HepG2 (cell line): ENCODE measurements at regions not wholly inside any gene's neighbourhood (a gene's known extent, or its start where the extent isn't known, plus 50 kb on each side); places are given as distances from the start of the nearest gene placed in this dataset.

Source experiments
- BCL6 ChIP-seq: IDR thresholded peaks from 2 replicates; pipeline ENCODE4 v1.6.1; 2016; ENCODE audit warnings: missing genetic modification reagents, missing compliant biosample characterization
- CBX1 ChIP-seq: IDR thresholded peaks from one replicate; pipeline ENCODE4 v1.6.1; 2016; ENCODE audit warnings: antibody characterized with exemption, low read depth
- ELF4 ChIP-seq: sonication (generic); formaldehyde crosslinking; IDR thresholded peaks from 2 replicates; pipeline ENCODE4 v1.5.0; 2020; ENCODE audit warnings: missing genetic modification reagents, mild to moderate bottlenecking, moderate library complexity, borderline replicate concordance
- EZH2 ChIP-seq: conservative IDR thresholded peaks from 2 replicates; pipeline ENCODE4 v1.6.1; 2012; ENCODE audit warnings: mild to moderate bottlenecking, low read depth, low read length, moderate library complexity
- IRX3 ChIP-seq: sonication (generic); formaldehyde crosslinking; IDR thresholded peaks from 2 replicates; pipeline ENCODE4 v1.8.1; 2023; ENCODE audit warnings: mild to moderate bottlenecking, low read depth, missing genetic modification reagents, borderline replicate concordance
- RAD21 ChIP-seq: fragments of 450-650 bp; formaldehyde crosslinking; IDR thresholded peaks from 2 replicates; pipeline ENCODE4 v1.5.0; 2020; ENCODE audit warnings: mild to moderate bottlenecking
- TEAD2 ChIP-seq: sonication (generic); formaldehyde crosslinking; IDR thresholded peaks from 2 replicates; pipeline ENCODE4 v1.9.0; 2021; ENCODE audit warnings: missing genetic modification reagents
- THAP7 ChIP-seq: sonication (generic); formaldehyde crosslinking; IDR thresholded peaks from 2 replicates; pipeline ENCODE4 v1.8.1; 2023; ENCODE audit warnings: mild to moderate bottlenecking, missing genetic modification reagents
- U2AF1 ChIP-seq: fragments of 200-400 bp; formaldehyde crosslinking; optimal IDR thresholded peaks from 2 replicates; pipeline ENCODE3; 2017; ENCODE audit warnings: mild to moderate bottlenecking, low read depth, low read length
- ZC3H4 ChIP-seq: sonication (generic); formaldehyde crosslinking; IDR thresholded peaks from 2 replicates; pipeline ENCODE4 v1.4.0; 2020; ENCODE audit warnings: missing genetic modification reagents, borderline replicate concordance
- ZNF281 ChIP-seq: sonication (generic); formaldehyde crosslinking; IDR thresholded peaks from 2 replicates; pipeline ENCODE4 v1.4.0; 2020; ENCODE audit warnings: missing genetic modification reagents, borderline replicate concordance
- ZNF766 ChIP-seq: sonication (generic); formaldehyde crosslinking; IDR thresholded peaks from 2 replicates; pipeline ENCODE4 v1.5.0; 2020; ENCODE audit warnings: missing genetic modification reagents, borderline replicate concordance
- ZNF777 ChIP-seq: sonication (generic); formaldehyde crosslinking; IDR thresholded peaks from 2 replicates; pipeline ENCODE4 v1.4.0; 2020; ENCODE audit warnings: missing genetic modification reagents
- TF ChIP-seq, protein P1 (sequence below): sonication (generic); formaldehyde crosslinking; IDR thresholded peaks from 2 replicates; pipeline ENCODE4 v1.5.0; 2020; ENCODE audit warnings: mild to moderate bottlenecking, missing genetic modification reagents, moderate library complexity

- TF ChIP-seq U2AF1 (no peak), ZNF777 (CRISPR knock-in tag) (no peak), THAP7 (CRISPR knock-in tag) (no peak), BCL6 (CRISPR knock-in tag) (no peak), CBX1 (no peak), TEAD2 (CRISPR knock-in tag) (no peak), IRX3 (CRISPR knock-in tag) (no peak), ZNF766 (CRISPR knock-in tag) (no peak), ZNF281 (CRISPR knock-in tag) (no peak), ZC3H4 (CRISPR knock-in tag) (no peak), RAD21 (CRISPR knock-in tag) (no peak), EZH2 (no peak), ELF4 (no peak)
- TF ChIP-seq, protein P1, sequence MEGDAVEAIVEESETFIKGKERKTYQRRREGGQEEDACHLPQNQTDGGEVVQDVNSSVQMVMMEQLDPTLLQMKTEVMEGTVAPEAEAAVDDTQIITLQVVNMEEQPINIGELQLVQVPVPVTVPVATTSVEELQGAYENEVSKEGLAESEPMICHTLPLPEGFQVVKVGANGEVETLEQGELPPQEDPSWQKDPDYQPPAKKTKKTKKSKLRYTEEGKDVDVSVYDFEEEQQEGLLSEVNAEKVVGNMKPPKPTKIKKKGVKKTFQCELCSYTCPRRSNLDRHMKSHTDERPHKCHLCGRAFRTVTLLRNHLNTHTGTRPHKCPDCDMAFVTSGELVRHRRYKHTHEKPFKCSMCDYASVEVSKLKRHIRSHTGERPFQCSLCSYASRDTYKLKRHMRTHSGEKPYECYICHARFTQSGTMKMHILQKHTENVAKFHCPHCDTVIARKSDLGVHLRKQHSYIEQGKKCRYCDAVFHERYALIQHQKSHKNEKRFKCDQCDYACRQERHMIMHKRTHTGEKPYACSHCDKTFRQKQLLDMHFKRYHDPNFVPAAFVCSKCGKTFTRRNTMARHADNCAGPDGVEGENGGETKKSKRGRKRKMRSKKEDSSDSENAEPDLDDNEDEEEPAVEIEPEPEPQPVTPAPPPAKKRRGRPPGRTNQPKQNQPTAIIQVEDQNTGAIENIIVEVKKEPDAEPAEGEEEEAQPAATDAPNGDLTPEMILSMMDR, result no peak
Observed at GRCh38 chr2:2795438-2796091, 464.5 kb upstream of the MYT1L start.
